Stimulated activated CD8-positive, alpha-beta memory T cell treated with anti-CD3 and anti-CD28 coated beads, Interleukin-7, amount 100 ng/mL, for 1 hour (primary cell): ENCODE measurements at regions not wholly inside any gene's neighbourhood (a gene's known extent, or its start where the extent isn't known, plus 50 kb on each side); places are given as distances from the start of the nearest gene placed in this dataset.
"Not testable (repeated sequence)": the region's sequence is repeated elsewhere in the genome, so short reads cannot be mapped to it uniquely, and the experiment has no call there.

ENCODE experiments used
- DNase-seq, 2 donors: peaks; one replicate each; pipeline ENCODE4 v3.0.0-alpha.2; 2020; ENCODE audit warnings: low read depth in 2 of 2

DNA sequence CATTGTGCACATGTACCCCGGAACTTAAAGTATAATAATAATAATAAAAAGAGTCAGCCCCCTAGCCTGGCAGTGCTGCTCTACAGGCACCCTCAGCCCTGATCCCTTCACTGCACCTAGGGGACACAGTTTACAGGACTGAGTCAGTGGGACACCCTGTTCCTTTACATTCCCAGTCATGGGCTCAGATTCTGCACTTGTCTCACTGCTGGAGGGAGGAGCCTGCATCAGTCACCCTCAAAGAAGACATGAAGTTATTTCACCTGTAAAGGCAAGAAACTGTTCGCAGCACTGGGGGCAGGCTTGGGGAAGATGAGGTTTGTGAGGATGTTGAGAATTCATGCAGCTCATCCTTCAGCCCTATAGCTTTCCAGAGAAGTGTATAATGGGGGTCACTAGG is 50.7 kb upstream of the VPREB1 start:
- no peak for DNase-seq

DNA sequence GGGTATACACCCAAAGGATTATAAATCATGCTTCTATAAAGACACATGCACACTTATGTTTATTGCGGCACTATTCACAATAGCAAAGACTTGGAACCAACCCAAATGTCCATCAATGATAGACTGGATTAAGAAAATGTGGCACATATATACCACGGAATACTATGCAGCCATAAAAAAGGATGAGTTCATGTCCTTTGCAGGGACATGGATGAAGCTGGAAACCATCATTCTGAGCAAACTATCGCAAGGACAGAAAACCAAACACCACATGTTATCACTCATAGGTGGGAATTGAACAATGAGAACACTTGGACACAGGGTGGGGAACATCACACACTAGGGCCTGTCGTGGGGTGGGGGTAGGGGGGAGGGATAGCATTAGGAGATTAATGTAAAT is 51.1 kb upstream of the VPREB1 start:
- not testable (repeated sequence) for DNase-seq

DNA sequence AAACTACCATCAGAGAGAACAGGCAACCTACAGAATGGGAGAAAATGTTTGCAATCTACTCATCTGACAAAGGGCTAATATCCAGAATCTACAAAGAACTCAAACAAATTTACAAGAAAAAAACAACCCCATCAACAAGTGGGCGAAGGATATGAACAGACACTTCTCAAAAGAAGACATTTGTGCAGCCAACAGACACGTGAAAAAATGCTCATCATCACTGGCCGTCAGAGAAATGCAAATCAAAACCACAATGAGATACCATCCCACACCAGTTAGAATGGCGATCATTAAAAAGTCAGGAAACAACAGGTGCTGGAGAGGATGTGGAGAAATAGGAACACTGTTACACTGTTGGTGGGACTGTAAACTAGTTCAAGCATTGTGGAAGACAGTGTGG is 51.6 kb upstream of the VPREB1 start:
- DNase-seq: not testable (repeated sequence)

DNA sequence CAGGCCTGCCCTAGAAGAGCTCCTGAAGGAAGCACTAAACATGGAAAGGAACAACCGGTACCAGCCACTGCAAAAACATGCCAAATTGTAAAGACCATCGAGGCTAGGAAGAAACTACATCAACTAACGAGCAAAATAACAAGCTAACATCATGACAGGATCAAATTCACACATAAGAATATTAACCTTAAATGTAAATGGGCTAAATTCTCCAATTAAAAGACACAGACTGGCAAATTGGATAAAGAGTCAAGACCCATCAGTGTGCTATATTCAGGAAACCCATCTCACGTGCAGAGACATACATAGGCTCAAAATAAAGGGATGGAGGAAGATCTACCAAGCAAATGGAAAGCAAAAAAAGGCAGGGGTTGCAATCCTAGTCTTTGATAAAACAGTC is 54.8 kb upstream of the VPREB1 start:
- not testable (repeated sequence) for DNase-seq

DNA sequence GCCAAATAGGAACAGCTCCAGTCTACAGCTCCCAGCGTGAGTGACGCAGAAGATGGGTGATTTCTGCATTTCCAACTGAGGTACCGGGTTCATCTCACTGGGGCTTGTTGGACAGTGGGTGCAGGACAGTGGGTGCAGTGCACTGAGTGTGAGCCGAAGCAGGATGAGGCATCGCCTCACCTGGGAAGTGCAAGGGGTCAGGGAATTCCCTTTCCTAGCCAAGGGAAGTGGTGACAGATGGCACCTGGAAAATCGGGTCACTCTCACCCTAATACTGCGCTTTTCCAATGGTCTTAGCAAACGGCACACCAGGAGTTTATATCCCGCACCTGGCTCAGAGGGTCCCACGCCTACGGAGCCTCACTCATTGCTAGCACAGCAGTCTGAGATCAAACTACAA is 56.7 kb upstream of the VPREB1 start:
- DNase-seq: not testable (repeated sequence)

DNA sequence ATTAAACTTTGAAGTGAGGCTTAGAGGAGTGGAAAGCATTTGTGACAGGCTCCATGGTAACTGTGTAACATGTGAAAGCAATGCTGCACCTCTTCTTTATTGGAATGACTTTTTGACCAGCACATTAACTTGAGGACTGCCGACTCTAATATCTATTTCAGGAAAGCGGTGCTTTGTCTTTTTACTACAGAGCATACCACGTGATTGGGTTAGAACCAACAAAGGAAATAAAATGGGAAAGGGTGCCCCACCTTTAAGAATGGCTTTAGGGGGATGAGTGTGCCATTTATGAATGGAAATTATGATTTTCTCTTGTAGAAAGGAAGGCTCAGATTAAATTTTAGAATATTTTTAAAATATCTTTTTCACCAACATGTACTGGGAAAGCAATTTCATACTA is 57.3 kb upstream of the VPREB1 start:
- DNase-seq: no peak

DNA sequence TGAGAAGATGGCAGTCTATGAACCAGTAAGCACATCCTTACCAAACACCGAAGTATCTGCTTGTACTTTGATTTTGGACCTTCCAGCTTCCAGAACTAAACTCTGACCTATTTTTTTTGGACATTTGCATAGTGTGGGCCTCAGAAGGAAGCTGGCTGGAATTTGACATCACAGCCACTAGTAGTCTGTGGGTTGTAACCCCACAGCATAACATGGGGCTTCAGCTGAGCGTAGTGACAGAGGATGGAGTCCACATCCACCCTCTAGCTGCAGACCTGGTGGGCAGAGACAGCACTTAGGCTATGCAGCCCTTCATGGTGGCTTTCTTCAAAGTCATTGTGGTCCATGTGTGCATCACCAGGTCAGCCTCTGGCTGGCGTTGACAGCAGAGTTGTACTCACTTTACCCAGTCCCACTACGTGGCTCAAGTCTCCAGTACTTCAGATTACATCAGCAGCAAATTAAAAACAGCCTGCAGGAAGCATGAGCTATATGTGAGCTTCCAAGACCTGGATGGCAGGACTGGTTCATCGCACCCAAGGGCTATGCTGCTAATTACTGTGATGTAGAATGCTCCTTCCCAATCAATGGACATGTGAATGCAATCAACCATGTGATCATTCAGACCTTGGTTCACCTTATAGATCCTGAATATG is 58.6 kb upstream of the VPREB1 start:
- DNase-seq: no peak

DNA sequence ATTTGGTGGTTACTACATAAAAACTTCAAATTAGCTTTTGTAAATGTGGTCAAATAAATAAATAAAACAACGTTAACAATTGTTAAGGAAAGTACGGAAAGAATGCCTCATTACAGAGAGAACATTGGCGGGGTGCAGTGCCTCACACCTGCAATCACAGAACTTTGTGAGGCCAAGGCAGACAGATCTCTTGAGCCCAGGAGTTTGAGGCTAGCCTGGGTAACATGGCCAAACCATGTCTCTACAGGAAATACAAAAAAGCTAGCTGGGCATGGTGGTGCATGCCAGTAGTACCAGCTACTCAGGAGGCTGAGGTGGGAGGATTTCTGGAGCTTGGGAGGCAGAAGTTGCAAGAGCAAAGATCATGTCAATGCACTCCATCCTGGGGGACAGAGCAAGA is 59.4 kb upstream of the VPREB1 start:
- DNase-seq: no peak

DNA sequence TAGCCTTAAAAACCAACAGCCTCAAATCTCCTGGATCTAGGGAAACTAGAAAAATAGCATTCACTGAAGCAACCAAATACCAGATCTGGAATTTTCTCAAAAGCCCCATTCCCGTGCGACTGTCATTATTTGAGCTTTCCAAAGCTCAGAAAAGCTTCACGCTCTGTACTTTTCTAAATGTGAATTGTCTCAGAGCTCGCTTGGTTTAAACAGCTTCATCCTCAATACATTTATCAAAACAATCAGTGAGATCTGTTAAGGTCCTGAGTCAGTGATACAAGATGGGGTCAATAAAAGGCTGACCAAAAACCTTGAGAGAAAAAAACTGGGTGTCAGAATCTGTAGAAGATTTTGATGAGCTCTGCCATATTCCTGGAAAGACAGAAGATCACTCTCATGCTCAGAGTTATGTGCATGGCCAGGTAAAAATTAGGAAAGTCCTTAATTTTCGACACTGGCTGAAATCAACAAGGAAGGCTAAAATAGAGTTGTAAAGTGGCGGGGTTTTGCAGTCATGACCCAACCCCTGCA is 60.2 kb upstream of the VPREB1 start:
- no peak for DNase-seq

DNA sequence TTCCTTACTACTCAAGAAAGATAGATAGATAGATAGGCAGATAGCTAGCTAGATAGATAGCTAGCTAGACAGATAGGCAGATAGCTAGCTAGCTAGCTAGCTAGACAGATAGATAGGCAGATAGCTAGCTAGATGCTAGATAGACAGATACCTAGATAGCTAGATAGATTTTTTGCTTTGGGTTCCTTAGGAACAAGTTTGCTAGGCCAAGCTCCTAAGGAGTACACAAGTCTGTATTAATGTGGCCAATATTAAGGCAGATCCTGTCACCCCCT is 61.7 kb upstream of the VPREB1 start:
- no peak for DNase-seq

DNA sequence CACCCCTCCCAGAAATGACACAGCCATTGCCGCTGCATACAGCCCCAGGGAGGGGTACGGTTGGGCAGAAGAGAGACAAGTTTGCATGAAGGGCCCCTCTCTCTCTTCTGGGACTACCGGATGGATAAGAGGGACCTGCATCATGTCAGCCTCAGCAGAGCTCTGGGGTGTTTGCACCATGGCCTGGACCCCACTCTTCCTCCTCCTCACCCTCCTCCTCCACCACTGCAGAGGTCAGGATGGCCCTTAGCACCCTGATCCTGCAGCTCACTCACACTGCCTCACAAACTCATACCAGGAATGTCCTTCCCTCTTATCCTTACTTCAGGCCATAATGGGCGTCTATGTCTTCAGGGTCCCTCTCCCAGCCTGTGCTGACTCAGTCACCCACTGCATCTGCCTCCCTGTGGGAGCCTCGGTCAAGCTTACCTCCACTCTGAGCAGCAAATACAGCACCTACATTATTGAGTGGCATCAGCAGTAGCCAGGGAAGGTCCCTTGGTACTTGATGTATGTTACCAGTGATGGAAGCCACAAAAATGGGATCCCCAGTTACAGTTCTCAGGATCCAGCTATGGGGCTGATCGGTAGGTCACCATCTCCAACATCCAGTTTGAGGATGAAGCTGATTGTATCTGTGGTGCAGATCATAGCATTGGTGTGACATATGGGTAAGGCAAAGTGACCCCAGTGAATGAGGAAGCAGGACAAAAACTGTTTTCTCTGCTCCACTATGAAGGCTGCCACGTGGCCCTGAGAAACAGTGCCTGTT is 62.2 kb upstream of the VPREB1 start:
- DNase-seq: no peak

DNA sequence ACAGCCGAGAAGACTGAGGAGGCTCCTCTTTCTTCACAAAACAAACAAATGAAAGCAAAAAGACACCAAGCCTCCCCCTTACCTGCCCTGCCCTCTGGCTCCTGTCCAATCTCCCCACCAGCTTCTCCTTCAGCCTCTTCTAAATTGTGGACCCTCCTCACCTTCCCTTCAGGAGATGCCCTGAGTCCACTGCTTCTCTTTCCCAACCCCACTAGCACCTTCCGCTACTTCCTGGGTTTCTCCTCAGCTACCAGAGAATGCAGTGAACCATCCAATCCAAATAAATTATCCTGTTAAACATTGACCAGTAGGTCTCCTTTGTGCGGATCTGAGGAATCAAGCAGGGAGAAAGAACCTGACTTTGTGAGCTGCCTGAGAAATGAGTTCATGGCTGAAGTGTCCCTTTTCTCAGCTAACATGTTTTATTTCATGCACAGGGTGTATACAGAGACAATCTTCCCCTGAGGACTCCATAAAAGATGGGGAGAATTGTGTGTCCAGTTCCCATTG is 63.2 kb upstream of the VPREB1 start:
- DNase-seq: no peak

DNA sequence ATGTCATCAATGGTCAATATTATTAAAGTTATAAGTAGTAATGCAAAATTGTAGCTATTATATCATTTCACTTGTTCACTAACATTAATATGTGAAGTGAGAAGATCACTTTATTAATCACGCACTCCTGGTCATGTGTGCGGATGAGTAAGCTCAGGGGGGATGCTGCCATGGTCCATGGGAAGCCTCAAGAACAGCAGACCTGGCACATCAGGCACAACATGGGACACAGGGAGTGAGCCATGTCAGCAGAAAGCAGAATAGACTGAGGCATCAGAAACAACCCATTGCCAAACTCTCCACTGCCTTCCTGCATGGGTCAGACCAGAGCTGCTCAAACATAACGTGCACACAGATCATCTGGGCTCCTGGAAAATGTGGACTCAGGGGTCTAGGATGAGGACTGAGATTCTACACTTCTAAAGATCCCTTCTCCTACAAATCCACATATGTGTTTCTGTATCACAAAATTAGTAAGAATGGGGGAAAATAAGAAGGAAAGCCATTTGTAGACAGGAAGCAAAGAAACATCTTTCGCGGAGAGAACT is 63.8 kb upstream of the VPREB1 start:
- no peak for DNase-seq

DNA sequence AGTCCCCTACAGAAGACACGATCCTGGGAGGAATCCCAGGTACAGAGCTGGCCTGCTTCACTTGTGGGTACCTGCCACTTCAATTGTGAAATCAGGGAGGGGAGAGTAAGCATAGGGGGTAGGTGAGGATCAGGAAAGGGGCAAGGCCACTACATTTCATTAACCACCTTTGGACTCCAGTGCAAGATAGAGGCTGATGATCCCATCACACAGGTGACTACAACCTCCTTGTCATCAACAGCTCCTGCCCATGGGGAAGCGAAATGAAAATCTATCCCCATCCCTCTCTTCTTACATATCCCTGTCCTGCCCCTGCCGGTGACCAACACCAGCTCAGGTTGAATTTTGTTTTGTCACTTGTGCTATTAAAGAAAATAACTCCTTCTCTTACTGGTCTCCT is 64.7 kb upstream of the VPREB1 start:
- DNase-seq: no peak

DNA sequence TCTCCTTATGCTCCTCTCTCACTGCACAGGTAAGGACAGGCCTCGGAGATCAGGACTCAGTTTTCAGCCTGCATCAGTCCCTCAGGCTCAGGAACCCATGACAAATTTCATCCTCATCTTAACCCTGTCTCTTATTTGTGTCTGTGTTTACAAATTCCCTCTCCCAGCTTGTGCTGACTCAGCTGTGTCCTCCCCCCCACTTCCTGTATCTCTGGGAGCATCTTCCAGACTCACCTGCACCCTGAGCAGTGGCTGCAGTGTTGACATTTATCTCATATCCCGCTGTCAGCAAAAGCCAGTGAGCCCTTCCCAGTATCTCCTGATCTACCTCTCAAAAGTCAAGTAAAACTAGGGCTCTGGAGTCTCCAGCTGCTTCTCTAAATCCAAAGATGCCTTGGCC is 65.6 kb upstream of the VPREB1 start:
- no peak for DNase-seq

DNA sequence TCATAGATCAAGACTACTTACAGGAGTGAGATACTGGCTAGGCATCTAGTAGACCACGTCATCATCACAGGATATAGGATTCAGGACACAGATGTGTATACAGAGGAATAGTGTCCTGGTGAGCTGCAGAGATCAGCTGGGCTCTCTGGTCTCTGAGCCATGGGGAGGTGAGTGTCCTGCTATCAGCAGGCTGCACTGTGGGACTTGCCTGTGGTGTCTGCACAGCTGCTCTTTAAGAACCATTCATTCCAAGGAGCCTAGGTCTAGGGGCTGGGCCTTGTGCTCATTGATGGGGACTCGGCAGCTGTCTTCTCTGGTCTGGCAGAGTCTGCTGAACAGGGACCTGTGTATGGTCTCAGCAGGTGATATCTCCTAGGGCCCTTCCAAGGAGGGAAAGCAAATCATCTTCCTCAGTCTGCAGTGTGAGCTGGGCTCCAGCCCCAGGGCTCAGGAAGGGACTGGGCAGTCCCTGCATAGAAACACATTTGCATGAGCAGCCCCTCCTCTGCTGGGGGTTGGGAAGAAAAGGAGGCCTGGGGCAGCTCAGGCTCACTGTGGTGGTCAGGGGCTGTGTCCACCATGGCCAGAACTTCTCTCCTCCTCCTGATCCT is 66.1 kb upstream of the VPREB1 start:
- no peak for DNase-seq

DNA sequence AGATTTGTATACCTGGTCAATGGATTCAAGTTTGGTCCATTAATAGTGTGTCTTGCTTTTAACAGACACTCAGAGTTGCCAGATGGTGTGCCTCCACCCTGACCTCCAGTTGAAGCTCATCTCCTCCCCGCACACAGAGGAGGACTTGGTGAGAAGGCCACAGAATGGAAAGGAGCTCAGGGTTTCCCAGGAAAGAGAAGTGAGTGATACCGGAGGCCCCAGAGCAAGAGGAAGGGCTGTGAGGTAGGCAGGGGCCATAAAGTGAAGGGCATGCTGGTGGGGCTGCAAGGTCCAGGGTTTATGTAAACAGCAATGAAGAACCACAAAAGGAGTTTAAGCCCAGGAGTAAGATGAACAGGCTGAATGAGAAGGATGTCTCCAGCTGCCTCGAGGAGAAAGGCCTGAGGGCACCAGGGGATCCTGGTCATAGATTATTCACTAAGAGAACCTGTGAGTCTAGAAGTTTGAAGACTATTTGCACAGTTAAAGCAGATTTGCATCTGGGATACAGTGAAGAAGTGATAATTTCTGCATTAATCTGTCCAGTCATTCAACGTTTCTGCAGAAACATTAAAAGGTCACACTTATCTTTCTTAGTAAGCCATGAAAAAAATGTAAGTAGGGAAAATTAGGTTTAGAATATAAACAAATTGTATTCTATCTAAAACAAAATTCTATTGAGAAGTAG is 67.5 kb upstream of the VPREB1 start:
- DNase-seq: no peak

DNA sequence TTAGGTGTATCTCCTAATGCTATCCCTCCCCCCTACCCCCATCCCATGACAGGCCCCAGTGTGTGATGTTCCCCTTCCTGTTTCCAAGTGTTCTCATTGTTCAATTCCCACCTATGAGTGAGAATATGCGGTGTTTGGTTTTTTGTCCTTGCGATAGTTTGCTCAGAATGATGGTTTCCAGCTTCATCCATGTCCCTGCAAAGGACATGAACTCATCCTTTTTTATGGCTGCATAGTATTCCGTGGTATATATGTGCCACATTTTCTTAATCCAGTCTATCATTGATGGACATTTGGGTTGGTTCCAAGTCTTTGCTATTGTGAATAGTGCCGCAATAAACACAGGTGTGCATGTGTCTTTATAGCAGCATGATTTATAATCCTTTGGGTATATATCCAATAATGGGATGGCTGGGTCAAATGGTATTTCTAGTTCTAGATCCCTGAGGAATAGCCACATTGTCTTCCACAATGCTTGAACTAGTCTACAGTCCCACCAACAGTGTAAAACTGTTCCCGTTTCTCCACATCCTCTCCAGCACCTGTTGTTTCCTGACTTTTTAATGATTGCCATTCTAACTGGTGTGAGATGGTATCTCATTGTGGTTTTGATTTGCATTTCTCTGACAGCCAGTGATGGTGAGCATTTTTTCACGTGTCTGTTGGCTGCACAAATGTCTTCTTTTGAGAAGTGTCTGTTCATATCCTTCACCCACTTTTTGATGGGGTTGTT is 71.5 kb upstream of the VPREB1 start:
- DNase-seq: not testable (repeated sequence)

DNA sequence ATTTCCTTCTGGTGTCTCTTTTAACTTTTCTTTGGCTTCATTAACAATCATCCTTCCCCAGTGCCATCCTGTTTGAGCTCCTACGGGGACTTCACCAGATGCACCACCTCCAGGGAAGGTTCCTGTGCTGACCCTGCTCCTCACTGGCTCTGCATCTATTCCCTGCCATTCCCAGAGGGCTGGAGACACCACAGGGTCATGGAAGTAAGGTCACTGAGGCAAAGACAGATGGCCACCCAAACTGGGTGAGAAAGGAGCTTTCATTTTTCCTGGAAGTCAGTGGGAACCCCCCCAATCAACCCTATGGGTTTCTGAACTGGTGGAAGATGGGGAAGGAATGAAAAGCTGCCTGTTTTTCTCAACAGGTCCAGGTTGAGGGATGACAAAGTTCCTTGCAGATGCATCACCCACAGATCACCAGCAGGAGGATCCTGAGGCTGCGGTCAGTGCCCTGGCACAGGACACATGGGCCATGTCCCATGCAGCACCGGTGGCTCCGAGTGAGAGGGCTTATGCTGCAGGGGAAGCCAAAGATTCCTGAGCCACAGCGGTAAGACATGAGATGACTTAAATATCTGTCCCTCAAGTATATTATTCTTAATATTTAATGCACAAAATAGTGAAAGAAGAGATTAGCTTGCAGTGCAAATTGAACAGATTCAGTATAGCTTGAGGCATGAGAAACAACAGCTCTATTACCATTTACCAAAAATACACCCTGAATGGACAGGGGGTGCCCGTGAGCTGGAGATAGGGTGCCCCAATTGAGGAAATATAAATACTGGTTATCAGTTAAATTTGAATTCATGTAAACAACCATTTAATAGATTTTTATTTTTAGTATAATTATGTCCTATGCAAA is 73.0 kb upstream of the VPREB1 start:
- no peak for DNase-seq

DNA sequence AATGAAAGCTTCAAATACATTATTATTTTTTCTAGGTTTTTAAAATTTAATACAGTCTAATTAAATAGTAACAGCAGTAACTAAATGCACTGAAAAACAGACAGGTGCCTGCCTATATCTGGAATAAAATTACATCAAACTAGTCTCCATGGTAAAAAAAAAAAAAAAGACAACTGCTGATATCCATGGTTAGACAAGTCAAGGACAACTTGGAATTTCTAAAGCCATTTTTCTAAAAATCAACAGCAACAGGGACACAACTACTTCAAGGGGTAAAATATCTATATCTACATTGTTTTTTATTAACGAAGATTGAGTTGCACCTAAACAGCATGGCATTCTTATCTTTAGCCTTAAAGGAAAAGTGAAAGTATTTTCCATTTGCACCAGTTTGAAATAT is 74.7 kb upstream of the VPREB1 start:
- DNase-seq: no peak
